NB4 (cell line): ENCODE measurements at regions not wholly inside any gene's neighbourhood (a gene's known extent, or its start where the extent isn't known, plus 50 kb on each side); places are given as distances from the start of the nearest gene placed in this dataset.

Experiments
- CTCF ChIP-seq: IDR thresholded peaks from one replicate; pipeline ENCODE4 v1.5.1; 2012; ENCODE audit warnings: low read depth, low read length
- MYC ChIP-seq: IDR thresholded peaks from 2 replicates; pipeline ENCODE4 v1.6.1; 2011; ENCODE audit warnings: low read depth, low read length

GRCh38 chr7:68476966-68477365, 1121.3 kb upstream of the AUTS2 start:
- no peak for TF ChIP-seq MYC
- TF ChIP-seq CTCF: no peak
